Progenitor cell of endocrine pancreas (in vitro differentiated cells): ENCODE measurements at regions not wholly inside any gene's neighbourhood (a gene's known extent, or its start where the extent isn't known, plus 50 kb on each side); places are given as distances from the start of the nearest gene placed in this dataset.

Experiments
- DNase-seq: peaks from one replicate; pipeline ENCODE4 v3.0.0; 2021; ENCODE audit warnings: low spot score; ENCODE audit not compliant: unreplicated experiment
- H3K27ac Mint-ChIP-seq: 2 replicates; pipeline ENCODE4 v1.8.0; 2021; ENCODE audit warnings: mild to moderate bottlenecking, moderate library complexity, mixed read lengths
- H3K27me3 Mint-ChIP-seq: 2 replicates; pipeline ENCODE4 v1.8.0; 2021; ENCODE audit warnings: mixed read lengths
- H3K36me3 Mint-ChIP-seq: 2 replicates; pipeline ENCODE4 v1.8.0; 2022; ENCODE audit warnings: mixed read lengths; ENCODE audit not compliant: insufficient read depth
- H3K4me1 Mint-ChIP-seq: 2 replicates; pipeline ENCODE4 v1.8.0; 2021; ENCODE audit warnings: low read depth, mixed read lengths
- H3K4me3 Mint-ChIP-seq: 2 replicates; pipeline ENCODE4 v1.8.0; 2021; ENCODE audit warnings: low read depth, mild to moderate bottlenecking, moderate library complexity, mixed read lengths
- H3K9me3 Mint-ChIP-seq: 2 replicates; pipeline ENCODE4 v1.8.0; 2021; ENCODE audit warnings: low read depth, mixed read lengths
- TF ChIP-seq, protein P1 (sequence below): fragments of 200-600 bp; sonication (generic); IDR thresholded peaks from one replicate; pipeline ENCODE4 v1.5.0; 2021; ENCODE audit warnings: antibody characterized with exemption, mild to moderate bottlenecking; ENCODE audit not compliant: unreplicated experiment

- Mint-ChIP-seq H3K27ac (no peak overlapping the region), H3K27me3 (peaks cover 4% of the 10 kb centered on the region), H3K9me3 (no peaks in the 10 kb centered on the region), H3K4me1 (peaks cover 6% of the 10 kb centered on the region), H3K4me3 (no peak overlapping the region), H3K36me3 (no peaks in the 10 kb centered on the region)
- DNase-seq: no peak
- TF ChIP-seq, protein P1, sequence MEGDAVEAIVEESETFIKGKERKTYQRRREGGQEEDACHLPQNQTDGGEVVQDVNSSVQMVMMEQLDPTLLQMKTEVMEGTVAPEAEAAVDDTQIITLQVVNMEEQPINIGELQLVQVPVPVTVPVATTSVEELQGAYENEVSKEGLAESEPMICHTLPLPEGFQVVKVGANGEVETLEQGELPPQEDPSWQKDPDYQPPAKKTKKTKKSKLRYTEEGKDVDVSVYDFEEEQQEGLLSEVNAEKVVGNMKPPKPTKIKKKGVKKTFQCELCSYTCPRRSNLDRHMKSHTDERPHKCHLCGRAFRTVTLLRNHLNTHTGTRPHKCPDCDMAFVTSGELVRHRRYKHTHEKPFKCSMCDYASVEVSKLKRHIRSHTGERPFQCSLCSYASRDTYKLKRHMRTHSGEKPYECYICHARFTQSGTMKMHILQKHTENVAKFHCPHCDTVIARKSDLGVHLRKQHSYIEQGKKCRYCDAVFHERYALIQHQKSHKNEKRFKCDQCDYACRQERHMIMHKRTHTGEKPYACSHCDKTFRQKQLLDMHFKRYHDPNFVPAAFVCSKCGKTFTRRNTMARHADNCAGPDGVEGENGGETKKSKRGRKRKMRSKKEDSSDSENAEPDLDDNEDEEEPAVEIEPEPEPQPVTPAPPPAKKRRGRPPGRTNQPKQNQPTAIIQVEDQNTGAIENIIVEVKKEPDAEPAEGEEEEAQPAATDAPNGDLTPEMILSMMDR: no peak
Measured at GRCh38 chr3:16059711-16060357, 114.6 kb upstream of the GALNT15 start.

DNA sequence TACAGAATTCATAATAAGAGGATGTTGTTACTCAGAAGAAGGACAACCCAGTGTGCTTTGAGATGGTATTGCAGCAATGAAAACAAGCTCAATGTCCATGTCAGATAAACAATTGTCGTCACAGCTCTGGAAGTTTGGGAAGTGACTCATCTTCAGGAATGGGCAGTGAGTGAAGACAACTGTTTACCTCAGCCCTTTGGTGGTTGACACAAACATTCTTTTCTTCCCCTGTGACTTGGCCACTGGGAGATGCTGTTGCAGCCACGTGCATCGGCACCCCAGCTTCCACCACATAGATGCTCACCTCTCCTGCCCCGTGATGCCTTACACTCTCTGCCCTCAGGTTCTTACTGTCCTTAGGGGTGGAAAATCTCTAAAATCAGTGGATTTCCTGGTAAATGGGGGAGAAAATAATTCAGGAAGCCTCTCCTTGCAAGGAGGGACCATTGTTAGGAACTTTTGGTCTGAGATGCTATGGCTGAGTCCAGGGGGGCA, 114.1 kb upstream of the GALNT15 start:
- Mint-ChIP-seq H3K4me1 (peaks cover 6% of the 10 kb centered on the region), H3K4me3 (no peak overlapping the region), H3K9me3 (no peaks in the 10 kb centered on the region), H3K36me3 (no peaks in the 10 kb centered on the region), H3K27ac (no peak overlapping the region), H3K27me3 (peaks cover 4% of the 10 kb centered on the region)
- TF ChIP-seq, protein P1: no peak
- no peak for DNase-seq

DNA sequence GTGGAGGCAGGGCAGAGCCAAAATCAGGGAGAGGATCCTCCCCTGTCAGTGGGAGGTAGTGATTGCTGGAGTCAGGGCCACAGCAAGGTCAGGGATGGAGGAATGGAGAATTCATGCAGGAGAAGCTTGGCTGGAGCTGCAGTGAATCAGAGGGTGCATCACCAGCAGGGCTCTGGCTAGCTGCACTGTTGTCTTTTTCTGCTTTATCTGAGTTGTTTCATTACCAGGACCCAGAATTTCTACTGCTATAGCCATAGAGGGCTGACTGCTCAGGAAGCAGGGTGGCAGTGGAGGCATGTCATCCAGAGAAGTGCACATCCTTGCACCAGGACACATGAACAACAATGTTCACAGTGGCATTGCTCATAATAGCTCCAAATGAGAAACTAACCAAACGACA, 113.5 kb upstream of the GALNT15 start:
- H3K4me1 Mint-ChIP-seq: peaks cover 4% of the 10 kb centered on the region
- DNase-seq: no peak
- no peak overlapping the region for H3K27ac Mint-ChIP-seq
- H3K4me3 Mint-ChIP-seq: no peak overlapping the region
- peaks cover 4% of the 10 kb centered on the region for H3K27me3 Mint-ChIP-seq
- TF ChIP-seq, protein P1: no peak
- no peaks in the 10 kb centered on the region for H3K36me3 Mint-ChIP-seq
- no peaks in the 10 kb centered on the region for H3K9me3 Mint-ChIP-seq

DNA sequence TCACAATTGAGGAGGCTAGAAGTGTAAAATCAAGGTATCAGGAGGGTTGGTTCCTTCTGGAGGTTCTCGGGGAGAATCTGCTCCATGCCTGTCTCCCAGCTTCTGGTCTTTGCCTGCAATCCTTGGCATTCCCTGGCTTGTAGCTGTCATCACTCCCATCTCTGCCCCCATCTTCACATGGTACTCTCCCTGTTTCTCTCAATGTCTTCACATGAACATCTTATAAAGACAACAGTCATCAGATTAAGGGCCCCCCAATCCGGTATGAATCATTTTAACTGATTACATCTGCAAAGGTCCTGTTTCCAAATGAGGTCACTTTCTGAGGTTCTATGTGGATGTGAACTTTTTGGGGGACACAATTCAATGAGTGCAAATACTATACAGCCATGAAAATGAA, 113.0 kb upstream of the GALNT15 start:
- TF ChIP-seq, protein P1: no peak
- no peaks in the 10 kb centered on the region for H3K36me3 Mint-ChIP-seq

GRCh38 chr3:16063603-16064002, 110.9 kb upstream of the GALNT15 start:
- no peaks in the 10 kb centered on the region for H3K9me3 Mint-ChIP-seq
- TF ChIP-seq, protein P1: no peak
- H3K4me3 Mint-ChIP-seq: no peak overlapping the region
- DNase-seq: no peak
- H3K27me3 Mint-ChIP-seq: peaks cover 4% of the 10 kb centered on the region
- no peaks in the 10 kb centered on the region for H3K4me1 Mint-ChIP-seq
- H3K36me3 Mint-ChIP-seq: no peaks in the 10 kb centered on the region
- H3K27ac Mint-ChIP-seq: no peak overlapping the region

More for the DNA sequence above, 113.0 kb upstream of the GALNT15 start:
- H3K9me3 Mint-ChIP-seq: no peaks in the 10 kb centered on the region
- no peaks in the 10 kb centered on the region for H3K4me1 Mint-ChIP-seq
- no peak overlapping the region for H3K27ac Mint-ChIP-seq
- DNase-seq: no peak
- no peak overlapping the region for H3K4me3 Mint-ChIP-seq
- H3K27me3 Mint-ChIP-seq: peaks cover 4% of the 10 kb centered on the region
